Left lobe of liver (tissue), 2 donors: ENCODE measurements at regions not wholly inside any gene's neighbourhood (a gene's known extent, or its start where the extent isn't known, plus 50 kb on each side); places are given as distances from the start of the nearest gene placed in this dataset.
A peak's percentile ranks its signal among the peaks of the same experiment; 100 is the strongest.
"Not testable (repeated sequence)": the region's sequence is repeated elsewhere in the genome, so short reads cannot be mapped to it uniquely, and the experiment has no call there.

Experiments used
- ATAC-seq: fragments of 200-7000 bp; cut with Tn5 transposase; one replicate; pipeline ENCODE4 v1.9.1; 2020; ENCODE audit warnings: mild to moderate bottlenecking, moderate library complexity
- DNase-seq: peaks from one replicate; pipeline ENCODE4 v3.0.0-alpha.2; 2020; ENCODE audit warnings: low spot score
- donor health status: DM: no; HTN: no; CAD: no; lungs with moderate emphysema.
- donor health status: DM: no; HTN: yes; CAD: no.

- ATAC-seq (no peak), DNase-seq (no peak)
These were observed 143.2 kb upstream of the RGS6 start for GRCh38 chr14:71789005-71789404.

GRCh38 chr14:71799841-71800240, 132.4 kb upstream of the RGS6 start:
- DNase-seq = no peak

GRCh38 chr14:71800878-71801277, 131.4 kb upstream of the RGS6 start:
- ATAC-seq (no peak), DNase-seq (no peak)

More at GRCh38 chr14:71799841-71800240, 132.4 kb upstream of the RGS6 start:
- ATAC-seq = no peak

GRCh38 chr14:71803539-71804260, 128.5 kb upstream of the RGS6 start:
- no peak for ATAC-seq
- DNase-seq = no peak

- ATAC-seq (no peak), DNase-seq (no peak)
These were observed 127.2 kb upstream of the RGS6 start for GRCh38 chr14:71804992-71805391.

- not testable (repeated sequence) for ATAC-seq, DNase-seq
These were observed 125.2 kb upstream of the RGS6 start for GRCh38 chr14:71807049-71807448.

- not testable (repeated sequence) for ATAC-seq, DNase-seq
These were observed 121.4 kb upstream of the RGS6 start for GRCh38 chr14:71810800-71811199.

GRCh38 chr14:71812693-71813092, 119.5 kb upstream of the RGS6 start:
- DNase-seq (no peak), ATAC-seq (no peak)

GRCh38 chr14:71815110-71815509, 117.1 kb upstream of the RGS6 start:
- DNase-seq (no peak), ATAC-seq (no peak)

- DNase-seq = no peak
- no peak for ATAC-seq
These were observed 107.4 kb upstream of the RGS6 start for GRCh38 chr14:71824816-71825215.

- no peak for DNase-seq
- no peak for ATAC-seq
These were observed 98.8 kb upstream of the RGS6 start for GRCh38 chr14:71833476-71833875.

GRCh38 chr14:71834284-71835204, 97.7 kb upstream of the RGS6 start:
- no peak for DNase-seq
- no peak for ATAC-seq

GRCh38 chr14:71852181-71852580, 80.0 kb upstream of the RGS6 start:
- no peak for ATAC-seq
- DNase-seq = no peak

- ATAC-seq (peak; percentile 91), DNase-seq (peak; percentile 69)
These were observed 76.7 kb upstream of the RGS6 start for GRCh38 chr14:71855399-71856036.

- DNase-seq = no peak
- no peak for ATAC-seq
These were observed 75.9 kb upstream of the RGS6 start for GRCh38 chr14:71856199-71856919.

- ATAC-seq = no peak
- no peak for DNase-seq
These were observed 69.2 kb upstream of the RGS6 start for GRCh38 chr14:71863049-71863448.

- no peak for ATAC-seq
These were observed 68.5 kb upstream of the RGS6 start for GRCh38 chr14:71863766-71864165.

More at GRCh38 chr14:71863766-71864165, 68.5 kb upstream of the RGS6 start:
- no peak for DNase-seq
